Upper lobe of right lung (tissue), 1 donor: ENCODE measurements at regions not wholly inside any gene's neighbourhood (a gene's known extent, or its start where the extent isn't known, plus 50 kb on each side); places are given as distances from the start of the nearest gene placed in this dataset.

Experiments used
- ATAC-seq: fragments of 200-7000 bp; cut with Tn5 transposase; one replicate; pipeline ENCODE4 v1.9.1; 2020; ENCODE audit warnings: mild to moderate bottlenecking, moderate library complexity
- DNase-seq: peaks from one replicate; pipeline ENCODE4 v3.0.0-alpha.2; 2020
- H3K27ac ChIP-seq: fragments of 200-600 bp; one replicate; pipeline ENCODE4 v1.8.0; 2022
- H3K27me3 ChIP-seq: fragments of 200-600 bp; one replicate; pipeline ENCODE4 v1.8.0; 2022; ENCODE audit warnings: mild to moderate bottlenecking
- H3K36me3 ChIP-seq: fragments of 200-600 bp; one replicate; pipeline ENCODE4 v1.8.0; 2022
- H3K4me1 ChIP-seq: fragments of 200-600 bp; one replicate; pipeline ENCODE4 v1.8.0; 2022
- H3K4me3 ChIP-seq: fragments of 200-600 bp; one replicate; pipeline ENCODE4 v1.8.0; 2022; ENCODE audit warnings: mild to moderate bottlenecking
- H3K9me3 ChIP-seq: fragments of 200-600 bp; one replicate; pipeline ENCODE4 v1.8.0; 2022
- intact Hi-C: fragments of 100-400 bp; cut with DNase I; formaldehyde crosslinking; loops from one replicate; pipeline ENCODE4 v1.11.0; 2022
- TF ChIP-seq, protein P1 (sequence below): fragments of 200-600 bp; IDR thresholded peaks from one replicate; pipeline ENCODE4 v1.8.0; 2022; ENCODE audit warnings: antibody characterized with exemption
- donor health status: DM: no; HTN: yes; CAD: no; lungs with severe emphysema.

DNA sequence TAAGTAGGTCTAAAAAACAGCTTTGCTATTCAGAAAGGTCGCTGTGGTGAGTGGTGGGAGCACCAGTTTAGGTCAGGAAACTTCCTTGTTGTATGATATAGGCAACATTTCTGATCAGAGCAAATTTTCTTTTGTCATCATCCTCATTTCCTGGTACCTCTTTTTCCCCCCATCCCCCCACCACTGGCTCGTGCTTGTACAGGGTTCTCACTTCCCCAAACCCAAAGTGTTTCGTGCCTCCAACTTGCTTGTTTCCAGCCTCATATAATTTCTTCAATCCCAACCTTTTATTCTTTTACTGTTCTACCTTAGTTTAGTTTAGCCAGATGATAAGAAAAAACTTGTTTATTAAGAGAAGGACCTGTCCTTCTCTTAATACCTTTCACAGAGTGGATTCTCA lies 209.4 kb upstream of the JAG1 start:
- ATAC-seq: no peak
- TF ChIP-seq, protein P1, sequence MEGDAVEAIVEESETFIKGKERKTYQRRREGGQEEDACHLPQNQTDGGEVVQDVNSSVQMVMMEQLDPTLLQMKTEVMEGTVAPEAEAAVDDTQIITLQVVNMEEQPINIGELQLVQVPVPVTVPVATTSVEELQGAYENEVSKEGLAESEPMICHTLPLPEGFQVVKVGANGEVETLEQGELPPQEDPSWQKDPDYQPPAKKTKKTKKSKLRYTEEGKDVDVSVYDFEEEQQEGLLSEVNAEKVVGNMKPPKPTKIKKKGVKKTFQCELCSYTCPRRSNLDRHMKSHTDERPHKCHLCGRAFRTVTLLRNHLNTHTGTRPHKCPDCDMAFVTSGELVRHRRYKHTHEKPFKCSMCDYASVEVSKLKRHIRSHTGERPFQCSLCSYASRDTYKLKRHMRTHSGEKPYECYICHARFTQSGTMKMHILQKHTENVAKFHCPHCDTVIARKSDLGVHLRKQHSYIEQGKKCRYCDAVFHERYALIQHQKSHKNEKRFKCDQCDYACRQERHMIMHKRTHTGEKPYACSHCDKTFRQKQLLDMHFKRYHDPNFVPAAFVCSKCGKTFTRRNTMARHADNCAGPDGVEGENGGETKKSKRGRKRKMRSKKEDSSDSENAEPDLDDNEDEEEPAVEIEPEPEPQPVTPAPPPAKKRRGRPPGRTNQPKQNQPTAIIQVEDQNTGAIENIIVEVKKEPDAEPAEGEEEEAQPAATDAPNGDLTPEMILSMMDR: no peak
- DNase-seq: no peak

DNA sequence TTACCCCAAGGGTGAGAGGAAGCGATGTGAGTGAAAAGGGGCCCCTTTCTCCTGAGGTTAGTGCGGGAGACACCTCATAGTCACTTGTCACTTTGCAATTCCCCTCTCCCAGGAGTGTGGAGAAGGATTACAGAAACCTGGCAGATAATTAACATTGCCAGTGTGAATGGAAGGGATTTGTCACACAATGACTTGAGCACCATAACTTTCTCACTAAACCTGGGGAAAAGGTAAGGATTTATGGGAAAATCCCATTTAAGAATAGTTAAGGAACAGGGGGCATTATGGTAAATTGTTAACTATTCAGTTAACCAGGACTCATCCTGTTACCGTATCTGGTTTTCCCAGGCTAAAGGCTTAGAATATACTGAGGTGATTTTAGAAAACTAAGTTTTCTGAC lies 219.5 kb upstream of the JAG1 start:
- DNase-seq (no peak), ATAC-seq (no peak)
- H3K9me3 ChIP-seq: no peaks in the 10 kb centered on the region
- H3K36me3 ChIP-seq: no peaks in the 10 kb centered on the region
- no peak overlapping the region for H3K4me3 ChIP-seq
- intact Hi-C loops: no loop called here
- H3K4me1 ChIP-seq: no peaks in the 10 kb centered on the region
- TF ChIP-seq, protein P1: no peak
- H3K27me3 ChIP-seq: no peaks in the 10 kb centered on the region
- H3K27ac ChIP-seq: no peak overlapping the region

More for the DNA sequence above, 209.4 kb upstream of the JAG1 start:
- Histone ChIP-seq H3K27me3 (no peaks in the 10 kb centered on the region), H3K36me3 (no peaks in the 10 kb centered on the region), H3K9me3 (no peaks in the 10 kb centered on the region), H3K27ac (no peak overlapping the region), H3K4me3 (no peak overlapping the region), H3K4me1 (no peaks in the 10 kb centered on the region)
- intact Hi-C loops: no loop called here

DNA sequence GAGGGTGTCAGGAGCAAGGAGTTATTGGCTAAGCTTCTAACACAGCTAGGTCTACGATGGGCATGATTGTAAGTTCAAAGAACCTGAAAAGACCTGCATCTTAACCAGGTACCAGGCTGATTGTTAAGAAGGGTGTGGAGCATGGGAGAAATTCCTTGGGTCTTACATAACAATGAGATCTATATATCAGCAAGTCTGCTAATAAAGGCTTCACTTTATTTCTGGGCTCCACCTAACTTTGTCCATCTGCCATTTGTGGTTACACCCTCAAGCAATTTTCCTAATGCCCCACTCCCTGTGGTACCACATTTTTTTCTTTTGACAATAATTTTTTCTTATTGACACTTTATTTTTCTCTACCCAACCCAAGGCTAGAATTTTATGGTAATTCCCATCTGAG lies 223.5 kb upstream of the JAG1 start:
- no peaks in the 10 kb centered on the region for H3K4me1 ChIP-seq
- intact Hi-C loops: no loop called here
- TF ChIP-seq, protein P1: no peak
- H3K4me3 ChIP-seq: no peak overlapping the region
- no peak for ATAC-seq
- no peaks in the 10 kb centered on the region for H3K27me3 ChIP-seq
- H3K9me3 ChIP-seq: no peaks in the 10 kb centered on the region
- no peak overlapping the region for H3K27ac ChIP-seq
- no peaks in the 10 kb centered on the region for H3K36me3 ChIP-seq
- DNase-seq: no peak

DNA sequence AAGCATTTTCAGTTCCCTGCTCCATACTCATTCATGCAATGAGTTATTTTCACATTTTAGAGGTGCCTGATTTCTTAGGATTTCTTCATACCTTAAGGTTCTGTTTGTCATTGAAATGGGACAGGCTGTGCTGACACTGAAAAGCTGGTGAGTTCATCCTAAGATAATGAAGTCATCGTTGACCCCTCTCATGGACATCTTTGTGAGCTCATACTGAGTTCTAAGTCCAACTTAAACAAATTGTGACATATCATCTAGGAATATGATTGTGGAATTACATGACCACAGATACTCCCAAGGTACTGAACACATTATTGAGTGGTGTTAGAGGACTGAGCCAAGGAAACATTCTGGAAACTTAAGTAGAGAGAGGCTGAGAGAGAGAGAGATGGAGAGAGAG lies 224.8 kb upstream of the JAG1 start:
- Histone ChIP-seq H3K36me3 (no peaks in the 10 kb centered on the region), H3K4me3 (no peak overlapping the region), H3K27ac (no peak overlapping the region), H3K27me3 (no peaks in the 10 kb centered on the region), H3K4me1 (no peaks in the 10 kb centered on the region), H3K9me3 (no peaks in the 10 kb centered on the region)
- TF ChIP-seq, protein P1: no peak
- intact Hi-C loops: no loop called here
- ATAC-seq (no peak), DNase-seq (no peak)

DNA sequence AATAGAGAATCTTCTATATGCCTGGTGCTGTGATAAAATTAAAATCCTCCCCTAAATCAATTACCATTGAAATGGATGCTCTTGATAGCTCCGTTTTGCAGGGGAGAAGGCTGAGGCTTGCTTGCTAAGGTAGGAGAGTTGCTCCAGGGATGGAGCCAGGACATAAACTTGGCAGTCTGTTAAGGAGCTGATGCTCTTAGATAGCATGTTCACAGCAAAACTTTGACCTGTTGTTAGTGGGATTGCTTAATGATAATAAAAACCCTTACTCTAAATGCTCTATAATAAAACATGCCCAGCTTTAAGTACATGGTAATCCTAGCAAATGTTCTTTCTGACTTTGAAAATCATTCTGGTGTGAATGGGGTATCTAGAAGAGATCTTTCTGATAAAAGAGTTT lies 228.4 kb upstream of the JAG1 start:
- intact Hi-C loops: no loop called here
- no peaks in the 10 kb centered on the region for H3K36me3 ChIP-seq
- H3K27me3 ChIP-seq: no peaks in the 10 kb centered on the region
- ATAC-seq (no peak), DNase-seq (no peak)
- H3K27ac ChIP-seq: no peak overlapping the region
- TF ChIP-seq, protein P1: no peak
- no peaks in the 10 kb centered on the region for H3K9me3 ChIP-seq
- no peak overlapping the region for H3K4me3 ChIP-seq
- no peaks in the 10 kb centered on the region for H3K4me1 ChIP-seq

DNA sequence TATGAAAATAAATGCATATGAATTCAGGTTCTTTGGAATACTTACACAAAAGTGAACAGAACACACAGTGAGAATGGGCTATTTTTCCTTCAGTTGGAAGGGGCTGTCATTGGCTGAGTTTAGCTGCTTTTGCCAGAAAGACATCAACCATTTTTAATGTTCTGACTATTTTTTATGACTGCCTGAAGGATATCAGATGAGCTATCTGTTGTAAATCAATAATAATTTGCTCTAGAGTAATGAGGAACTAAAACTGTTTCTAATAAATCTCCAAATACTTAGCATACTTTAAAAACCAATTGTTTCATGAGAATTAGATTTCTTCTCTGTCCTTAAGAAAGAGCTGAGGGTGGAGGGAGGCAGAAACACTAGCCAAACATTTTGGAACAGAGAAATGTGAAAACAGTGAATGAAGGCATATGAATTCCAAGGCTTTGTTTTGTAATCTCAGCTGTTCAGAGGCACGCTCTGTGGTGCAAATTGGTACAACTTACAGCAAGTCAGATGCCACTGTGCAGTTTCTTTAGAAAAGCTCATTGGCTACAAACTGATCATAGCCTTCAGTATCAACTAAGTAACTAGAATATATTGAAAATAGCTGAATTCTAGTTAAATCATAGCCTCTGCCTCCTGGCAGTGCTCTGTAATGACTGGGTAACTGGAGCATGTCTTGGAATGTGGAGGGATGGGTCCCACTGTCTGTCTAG lies 228.9 kb upstream of the JAG1 start:
- intact Hi-C loops: no loop called here
- Histone ChIP-seq H3K4me1 (no peaks in the 10 kb centered on the region), H3K27ac (no peak overlapping the region), H3K36me3 (no peaks in the 10 kb centered on the region), H3K27me3 (no peaks in the 10 kb centered on the region), H3K4me3 (no peak overlapping the region), H3K9me3 (no peaks in the 10 kb centered on the region)
- TF ChIP-seq, protein P1: no peak
- DNase-seq (no peak), ATAC-seq (no peak)
